Daoy (cell line): ENCODE measurements at regions not wholly inside any gene's neighbourhood (a gene's known extent, or its start where the extent isn't known, plus 50 kb on each side); places are given as distances from the start of the nearest gene placed in this dataset.

ENCODE experiments used
- DNase-seq: peaks from one replicate; pipeline ENCODE4 v3.0.0-alpha.2; 2015; ENCODE audit warnings: low read depth

DNA sequence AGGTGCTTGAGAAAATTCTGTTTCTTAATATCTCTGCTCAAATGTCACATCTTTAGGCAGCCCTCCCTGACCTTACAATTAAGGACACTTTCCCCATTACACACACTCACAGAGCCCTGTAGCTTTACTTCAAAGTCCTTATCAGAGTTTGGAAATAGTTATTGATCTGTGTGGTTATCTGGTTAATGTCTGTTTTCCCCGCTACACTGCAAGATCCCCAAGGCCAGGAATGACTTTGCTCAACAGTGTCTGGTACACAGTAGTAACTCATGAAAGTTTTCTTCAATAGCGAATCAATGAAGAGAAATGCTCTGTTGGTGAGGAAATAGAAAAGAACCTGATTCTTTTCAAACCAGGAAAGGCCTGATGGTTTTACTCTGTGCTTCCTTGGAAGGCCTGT, 554.4 kb downstream of the REEP3 start:
- no peak for DNase-seq

DNA sequence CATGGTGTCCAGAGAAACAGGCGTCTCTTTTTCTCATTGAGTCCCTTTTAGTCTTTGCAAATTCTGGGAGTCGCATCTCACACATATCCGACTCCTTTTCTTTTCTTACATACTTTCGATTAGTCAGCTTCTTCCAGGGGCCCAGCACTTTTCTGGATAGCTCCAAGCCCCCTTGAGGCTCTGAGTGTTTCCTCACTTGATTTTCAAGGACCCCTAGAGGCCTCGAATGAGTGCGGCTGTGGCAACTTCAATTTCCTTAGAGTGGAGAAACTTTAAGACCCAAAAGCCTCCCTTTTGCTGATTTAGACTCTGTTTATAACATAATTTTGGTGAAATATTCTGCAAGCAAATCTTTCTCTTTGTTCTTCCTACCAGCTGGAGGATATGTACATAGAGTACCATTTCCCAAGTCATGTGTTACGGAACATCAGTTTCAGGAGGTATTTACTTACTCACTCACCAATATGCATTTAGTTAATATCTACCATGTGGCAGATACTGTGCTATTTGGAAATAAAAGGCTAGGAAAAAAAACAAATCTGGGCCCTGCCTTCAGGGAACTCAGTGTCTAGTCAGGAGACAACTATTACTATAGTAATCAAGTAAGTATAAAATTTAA, 555.2 kb downstream of the REEP3 start:
- DNase-seq, result no peak

DNA sequence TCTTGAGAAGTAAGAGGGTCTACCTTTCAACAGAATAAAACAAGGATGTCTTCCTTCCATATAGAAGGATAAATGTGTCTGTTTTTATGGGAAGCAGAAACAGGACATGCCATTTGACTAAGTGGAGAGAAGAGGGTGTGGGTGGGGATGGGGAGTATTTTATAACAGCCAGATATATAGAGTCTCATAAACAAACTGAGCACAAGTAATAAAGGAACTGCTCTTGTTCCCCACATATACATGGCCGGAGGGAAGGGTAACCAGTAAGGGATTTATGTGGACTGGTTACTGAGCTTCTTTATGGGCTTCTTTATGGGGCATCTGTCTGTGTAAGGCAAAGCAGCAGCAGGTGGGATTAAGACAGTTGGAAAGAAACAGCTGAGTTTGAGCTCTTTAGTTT, 558.1 kb downstream of the REEP3 start:
- no peak for DNase-seq

DNA sequence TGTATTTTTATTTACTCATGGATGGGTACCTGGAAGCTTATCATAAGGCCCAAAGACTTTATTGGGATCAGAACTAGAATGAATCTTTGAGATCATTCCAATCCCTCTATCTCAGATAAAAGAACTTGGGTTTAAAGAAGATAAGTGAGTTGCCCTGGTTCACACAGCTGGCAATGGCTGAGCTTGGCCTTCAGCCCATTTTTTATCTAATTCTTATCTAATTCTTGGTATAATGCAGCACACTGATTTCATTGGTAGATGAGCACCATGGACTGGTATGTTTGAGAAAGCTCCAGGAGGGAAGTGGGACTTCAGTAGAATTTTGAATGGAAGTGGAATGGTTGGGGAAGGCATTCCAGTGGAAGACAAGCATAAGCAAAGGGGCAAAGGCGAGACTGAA, 558.9 kb downstream of the REEP3 start:
- DNase-seq, result no peak

DNA sequence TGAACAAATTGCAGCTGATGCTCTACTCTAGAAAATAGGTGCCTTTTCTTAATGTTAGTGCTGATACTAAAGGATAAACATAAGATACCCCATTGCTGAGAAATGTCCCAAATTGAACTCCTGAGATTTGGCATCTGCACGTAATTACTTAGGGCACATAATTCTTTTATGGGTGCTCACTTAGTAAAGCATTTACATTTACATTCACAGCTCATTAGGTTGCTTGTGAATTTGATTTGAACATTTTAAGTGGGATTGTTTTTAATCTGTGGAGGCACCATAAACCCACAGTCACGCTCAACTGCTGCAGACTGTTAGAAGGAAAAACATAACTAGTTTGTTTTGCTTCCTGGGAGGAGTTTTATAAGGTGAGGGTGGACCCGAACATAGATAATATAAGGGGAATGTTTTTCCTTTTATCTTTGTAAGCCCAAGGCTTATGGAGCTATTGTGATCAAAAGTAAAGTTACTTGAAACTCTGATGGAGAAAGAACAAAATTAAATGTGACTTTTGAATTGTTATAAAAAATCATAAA, 560.8 kb downstream of the REEP3 start:
- DNase-seq, result no peak

DNA sequence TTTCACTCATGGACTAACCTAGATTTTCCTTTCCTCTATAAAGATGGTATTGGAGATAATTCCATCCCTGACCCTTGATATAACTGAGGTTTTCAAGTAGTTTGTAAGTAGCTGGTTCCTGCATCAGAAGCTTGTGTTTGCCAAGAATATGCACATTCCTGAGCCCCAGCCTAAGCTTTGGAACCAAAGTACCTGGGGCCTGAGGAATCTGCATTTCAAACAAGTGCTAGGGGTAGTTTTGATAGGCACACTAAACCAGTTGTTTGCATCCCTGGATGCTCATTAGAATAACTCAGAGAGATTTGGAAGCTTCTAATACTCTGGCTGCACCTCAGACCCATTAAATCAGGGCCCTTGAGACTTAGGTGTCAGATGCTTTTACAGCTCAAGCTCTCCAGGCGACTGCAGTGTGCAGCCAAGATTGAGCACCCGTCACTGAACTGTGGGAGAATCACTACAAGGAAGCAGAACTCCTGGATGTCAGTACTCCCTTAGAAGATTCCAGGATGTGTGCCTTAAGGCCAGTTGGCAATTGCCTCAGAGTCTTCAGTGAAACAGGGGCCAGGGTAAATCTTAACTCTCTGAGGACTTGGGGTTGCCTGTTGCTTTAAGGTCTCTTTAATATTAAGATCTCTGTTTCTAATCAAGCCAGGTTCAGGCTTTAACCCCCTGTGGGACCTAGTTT, 565.0 kb downstream of the REEP3 start:
- no peak for DNase-seq

DNA sequence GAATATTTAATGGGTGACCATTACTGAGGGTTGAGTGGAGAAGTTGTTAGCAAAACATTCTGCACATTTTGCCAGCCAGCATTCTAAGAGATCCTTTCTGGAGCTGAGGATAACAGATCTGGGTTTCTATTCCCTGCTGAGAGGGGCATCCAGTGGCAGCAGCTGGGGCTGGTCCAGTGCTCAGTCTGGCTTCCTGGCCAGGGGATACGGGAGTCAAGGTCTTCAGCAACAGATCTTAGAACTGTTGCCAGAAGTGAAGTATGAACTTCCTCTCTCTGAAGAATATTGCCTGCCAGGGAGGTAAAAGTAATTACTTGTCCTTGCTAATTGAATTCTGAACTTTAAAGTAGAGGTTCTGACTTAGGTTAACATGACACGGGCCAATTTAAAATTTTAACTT, 568.4 kb downstream of the REEP3 start:
- no peak for DNase-seq

DNA sequence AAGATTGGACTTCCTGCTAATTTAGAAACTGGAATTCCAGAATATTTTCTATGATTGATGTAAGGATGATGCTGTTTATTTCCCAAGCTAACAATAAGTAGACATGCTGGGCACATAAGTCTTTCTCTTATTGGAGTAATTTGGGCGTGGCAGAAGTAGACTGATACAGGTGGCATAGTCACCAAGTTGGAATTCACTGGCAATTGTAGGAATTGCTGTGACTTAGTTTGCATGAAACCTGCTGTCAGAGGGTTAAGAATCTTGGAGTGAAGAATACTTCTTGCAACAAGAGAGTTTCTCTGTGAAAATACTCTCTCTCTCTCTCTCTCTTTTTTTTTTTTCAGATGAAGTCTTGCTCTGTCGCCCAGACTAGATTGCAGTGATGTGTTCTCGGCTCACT, 569.7 kb downstream of the REEP3 start:
- DNase-seq, result no peak

DNA sequence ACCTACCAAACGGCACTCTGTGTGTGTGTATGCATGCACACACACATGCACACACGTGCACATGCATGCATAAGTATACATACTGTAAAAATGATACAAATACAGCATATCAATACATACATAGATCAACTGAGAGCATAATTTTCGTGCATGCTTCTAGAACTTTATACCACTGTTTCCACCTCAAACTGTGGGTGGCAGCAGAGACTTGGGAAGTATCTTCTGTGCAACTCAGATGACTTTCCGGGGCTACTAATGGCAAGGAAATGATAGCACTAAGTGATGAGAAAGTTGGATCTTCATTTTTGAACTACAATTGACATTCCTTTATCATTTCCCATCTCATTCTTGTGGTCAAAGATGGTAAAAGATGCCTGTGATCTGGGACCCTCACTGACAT, 570.7 kb downstream of the REEP3 start:
- DNase-seq, result no peak

DNA sequence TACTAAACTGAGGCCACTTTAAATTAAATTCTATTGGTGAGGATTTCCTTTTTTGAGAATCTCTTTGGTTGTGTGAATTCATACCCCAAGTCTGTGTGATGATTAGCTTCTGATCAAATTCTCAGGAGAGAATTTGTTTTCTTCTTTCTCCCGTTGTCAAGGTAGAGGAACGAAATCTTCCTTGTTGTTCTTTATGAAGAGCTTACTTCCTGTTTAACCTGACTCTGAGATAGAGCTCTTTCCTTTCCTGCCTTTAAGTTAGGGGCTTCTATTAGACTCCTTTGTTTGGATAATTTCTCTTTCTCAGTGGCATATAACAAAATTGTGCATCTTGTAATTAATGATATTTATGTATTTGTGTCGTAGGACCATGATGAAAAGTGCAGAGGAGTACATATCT, 572.1 kb downstream of the REEP3 start:
- no peak for DNase-seq

DNA sequence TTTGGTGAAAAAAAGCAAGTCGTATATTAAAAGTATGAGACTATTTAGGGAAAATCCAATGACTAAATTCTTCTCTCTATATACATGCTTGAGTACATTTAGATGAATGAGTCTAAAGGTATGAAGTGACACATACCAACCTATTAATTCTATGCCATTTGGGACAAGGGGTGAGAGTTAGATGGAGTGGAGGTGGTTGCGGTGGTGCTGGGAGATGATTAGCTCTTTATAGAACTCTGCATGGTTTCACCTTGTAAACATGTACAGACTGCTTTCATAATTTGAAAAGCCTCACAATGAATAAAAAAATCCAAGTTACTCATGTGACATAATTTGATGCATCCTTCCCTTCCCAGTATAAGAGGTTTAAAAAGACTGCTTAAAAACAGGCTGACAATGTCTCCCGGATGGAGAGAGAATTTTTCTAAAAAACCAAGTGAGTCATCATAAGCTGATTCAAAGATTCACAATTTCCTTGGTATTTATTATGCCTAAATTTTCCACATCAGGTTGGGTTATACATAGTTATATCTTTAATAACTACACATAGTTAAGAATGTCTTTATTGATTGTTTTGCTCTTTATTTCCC, 572.8 kb downstream of the REEP3 start:
- DNase-seq, result no peak

DNA sequence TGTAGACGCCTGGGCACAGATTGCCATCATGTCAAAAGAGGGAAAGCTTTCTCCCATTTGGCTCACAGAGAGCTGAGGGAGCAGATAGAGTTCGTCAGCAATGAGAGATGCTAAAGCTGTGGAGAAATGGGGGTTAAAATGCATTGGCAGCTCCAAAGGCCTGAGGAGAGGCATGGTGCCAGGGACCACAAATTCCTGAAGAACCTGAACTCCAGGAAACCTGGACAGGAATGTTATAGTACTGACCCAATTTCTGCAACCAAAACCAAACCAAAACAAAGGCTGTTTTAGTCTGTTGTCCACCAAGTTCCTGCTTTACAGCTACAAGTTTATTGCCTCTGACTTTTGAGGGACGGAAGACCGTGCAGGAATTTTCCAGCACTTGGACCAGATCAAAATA, 575.7 kb downstream of the REEP3 start:
- DNase-seq, result no peak

DNA sequence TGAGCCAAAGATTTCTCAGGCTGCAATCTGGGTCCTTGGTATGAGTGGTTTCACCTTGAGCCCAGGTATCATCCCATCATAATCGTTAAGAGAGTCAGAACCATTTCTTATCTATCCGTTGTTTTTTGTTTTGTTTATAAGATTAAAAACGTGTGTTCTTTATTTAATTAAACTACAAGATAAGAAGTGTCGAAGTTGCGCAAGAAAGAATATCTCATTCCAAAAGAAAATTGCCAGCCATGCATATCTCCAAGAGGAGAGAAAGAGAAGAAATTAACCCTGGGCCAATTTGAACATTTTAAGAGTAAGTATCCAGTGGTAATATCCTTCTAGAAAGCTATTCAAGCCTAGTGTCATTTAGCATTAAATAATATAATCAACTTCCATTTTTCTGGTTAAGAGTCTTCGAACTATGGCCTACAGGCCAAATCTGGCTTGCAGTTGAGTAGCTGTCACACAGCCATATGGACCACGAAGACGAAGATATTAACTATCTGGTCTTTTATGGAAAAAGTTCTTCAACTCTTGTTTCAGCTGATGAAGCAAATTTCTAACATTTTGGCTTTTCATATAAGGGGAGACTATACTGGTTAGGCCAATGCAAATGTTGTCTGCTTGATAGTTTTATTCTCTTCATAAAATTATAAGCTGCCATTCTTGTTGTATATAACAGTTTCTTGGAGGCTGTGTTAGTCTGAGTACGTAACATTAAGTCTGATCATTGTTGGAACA, 576.4 kb downstream of the REEP3 start:
- DNase-seq, result no peak

DNA sequence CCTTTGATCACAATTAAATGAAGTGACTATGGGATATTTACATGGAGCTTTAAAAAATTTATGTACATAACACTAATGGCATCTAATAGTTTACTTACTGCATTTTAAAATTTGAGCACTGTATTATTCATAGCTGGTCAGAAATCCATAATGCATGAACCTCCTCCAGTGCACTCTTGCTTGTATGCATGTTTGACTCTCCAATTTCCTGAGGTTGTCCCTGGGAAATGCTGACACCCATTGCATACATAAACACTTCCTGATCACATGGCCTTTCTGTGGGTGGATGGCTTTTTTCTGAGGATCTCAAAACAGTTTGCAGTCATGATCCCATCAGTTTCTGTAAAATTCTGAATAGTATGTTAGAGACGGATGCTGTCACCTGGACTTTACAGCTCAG, 577.8 kb downstream of the REEP3 start:
- no peak for DNase-seq

DNA sequence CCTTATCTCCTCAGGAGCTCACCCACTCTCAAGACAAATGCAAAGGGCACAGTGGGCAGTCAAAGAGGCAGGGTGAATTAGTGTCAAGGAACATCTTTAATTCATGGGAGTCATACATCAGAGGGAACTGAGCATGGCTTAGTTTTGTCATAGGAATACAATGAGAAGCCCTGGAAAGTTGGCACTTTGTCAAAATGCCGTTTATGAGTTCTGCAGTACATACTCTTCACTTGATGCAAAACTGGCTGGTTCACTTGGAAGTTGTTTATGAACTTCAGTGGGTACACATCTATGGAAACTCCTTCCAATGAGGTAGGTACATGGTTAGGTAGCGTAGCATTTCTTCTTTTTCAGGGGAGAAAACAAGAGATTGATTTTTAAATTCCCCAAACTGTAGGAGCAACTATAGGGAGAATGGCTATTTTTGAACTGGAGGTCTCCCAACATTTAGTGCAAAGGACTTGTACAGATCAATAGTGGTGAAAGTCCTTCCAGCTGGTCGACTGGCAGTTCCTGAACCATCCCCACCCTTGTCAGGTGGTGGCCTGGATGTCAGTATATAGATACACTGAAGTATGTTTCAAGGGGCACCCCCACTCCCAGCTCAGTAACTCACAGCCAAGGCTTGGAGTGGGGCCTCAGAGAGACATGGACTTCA, 580.5 kb downstream of the REEP3 start:
- DNase-seq, result no peak

DNA sequence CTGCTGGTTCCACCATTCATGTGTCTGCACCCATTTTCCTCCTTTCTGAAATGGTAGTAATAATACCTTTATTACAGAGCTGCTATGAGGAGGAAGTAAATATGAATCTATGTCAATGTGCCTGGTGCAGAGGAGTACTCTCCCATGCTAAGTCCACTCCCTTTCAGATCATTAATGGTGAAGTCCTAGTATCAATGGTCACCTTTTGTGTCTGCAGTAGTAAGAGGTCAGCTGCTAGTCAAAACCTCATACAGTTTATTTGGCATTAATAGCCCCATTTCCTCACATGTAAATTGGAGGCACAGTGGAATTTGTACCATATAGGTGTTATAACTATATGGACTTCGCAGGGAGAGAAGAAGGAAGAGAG, 581.0 kb downstream of the REEP3 start:
- DNase-seq, result no peak

DNA sequence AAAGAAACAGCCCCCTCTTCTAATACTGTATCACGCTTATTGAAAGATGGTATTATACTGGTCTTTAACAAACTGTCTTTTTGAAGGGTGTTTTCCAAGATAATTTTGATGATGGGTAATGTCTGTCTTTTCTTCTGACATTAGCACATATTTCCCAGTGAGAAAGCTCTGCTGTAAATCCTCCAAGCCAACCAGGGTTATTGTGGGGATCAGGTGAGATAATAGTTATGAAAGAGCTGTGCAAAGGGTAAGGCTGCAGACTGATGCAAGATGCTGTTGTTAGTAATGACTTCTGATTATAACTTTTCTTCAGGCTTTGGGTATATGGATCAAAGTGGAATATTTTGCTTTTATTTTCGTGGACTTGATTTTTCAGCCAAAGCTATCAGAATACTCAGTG, 581.7 kb downstream of the REEP3 start:
- no peak for DNase-seq

DNA sequence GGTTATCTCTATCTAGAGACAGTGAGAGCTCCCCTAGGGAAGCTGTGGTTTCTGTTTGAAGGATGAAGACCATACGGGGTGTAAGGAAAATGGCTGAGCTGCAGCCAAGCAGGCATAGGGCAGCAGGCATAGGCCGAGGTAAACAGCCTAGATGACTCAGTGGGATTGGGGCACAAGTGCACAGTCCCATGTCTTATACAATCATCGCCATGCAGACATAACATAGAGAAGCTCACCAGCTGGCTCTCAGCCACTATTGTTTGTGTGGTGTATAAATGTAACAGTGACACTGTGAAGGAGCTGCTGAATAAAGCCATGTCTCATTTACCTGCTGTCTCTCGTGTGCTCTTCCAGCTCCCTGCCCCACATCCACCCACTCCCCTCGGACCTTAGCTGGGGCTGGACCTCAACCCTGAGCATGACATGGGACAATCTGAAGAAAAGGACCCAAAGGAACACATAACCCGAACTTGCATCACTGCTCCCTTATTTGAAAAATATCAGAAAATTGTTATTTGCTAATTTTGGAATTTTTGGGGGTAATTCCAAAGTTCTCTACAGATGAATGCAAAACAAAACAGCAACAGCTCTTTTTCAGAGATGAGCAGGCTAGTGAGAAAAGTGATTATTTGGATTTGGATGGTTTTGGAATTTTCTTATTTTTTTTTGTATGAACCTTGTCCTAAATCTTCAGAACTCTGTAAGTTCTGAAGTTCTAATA, 582.7 kb downstream of the REEP3 start:
- no peak for DNase-seq

DNA sequence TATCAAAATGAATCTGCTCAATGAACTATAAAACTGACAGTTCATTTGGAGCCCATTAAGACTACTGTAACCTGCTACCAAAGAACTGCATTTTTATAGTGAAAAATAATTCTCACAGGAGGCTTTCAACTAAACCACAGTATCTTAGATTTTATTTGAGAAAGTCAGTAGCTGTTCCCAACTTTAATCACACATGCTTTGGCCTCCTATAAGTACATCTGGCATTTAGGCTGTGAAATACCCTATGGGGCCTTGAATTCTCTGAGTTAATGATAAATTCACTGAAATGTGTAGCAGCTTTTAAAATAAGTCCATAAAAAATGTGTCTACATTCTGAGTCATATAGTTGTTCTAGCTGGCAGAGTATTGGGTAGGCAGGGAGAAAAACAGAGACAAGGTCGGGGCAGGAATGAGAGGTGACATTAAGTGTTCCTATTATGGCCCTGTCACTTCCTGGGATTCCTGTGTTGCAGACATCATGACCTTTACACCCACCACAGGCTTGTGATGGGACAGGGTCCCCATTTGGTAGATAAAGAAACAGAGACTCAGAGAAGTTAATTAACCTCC, 588.8 kb downstream of the REEP3 start:
- DNase-seq, result no peak

DNA sequence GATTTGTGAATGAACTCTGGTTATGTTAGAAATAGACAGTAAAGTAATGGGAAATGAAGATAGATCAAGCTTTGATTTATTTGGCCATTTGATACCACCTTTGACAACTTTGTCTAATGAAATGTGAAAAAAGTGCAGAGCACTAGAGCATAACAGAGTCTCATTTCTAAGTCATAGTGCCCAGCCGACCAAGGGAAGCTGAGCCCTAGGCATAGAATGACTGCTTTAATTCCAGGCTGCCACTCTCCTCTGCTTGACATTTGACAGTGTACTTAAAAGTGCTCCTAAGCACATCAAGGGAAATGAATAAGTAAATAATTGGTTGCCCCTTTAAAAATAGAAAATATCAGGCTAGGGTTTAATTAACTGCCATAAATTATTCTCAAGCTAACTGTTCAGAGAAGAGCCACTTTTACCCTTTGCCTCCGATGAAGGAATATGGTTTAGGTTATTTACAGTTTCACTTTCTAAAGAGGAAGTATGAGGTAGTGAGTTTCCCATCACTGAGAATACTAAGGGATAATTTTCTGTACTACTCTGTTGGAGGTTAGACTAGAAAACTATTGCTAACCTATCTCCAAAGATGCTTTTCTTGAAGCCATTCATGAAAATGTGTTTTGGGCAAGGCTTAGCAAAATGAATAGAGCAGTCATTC, 591.6 kb downstream of the REEP3 start:
- DNase-seq, result no peak

DNA sequence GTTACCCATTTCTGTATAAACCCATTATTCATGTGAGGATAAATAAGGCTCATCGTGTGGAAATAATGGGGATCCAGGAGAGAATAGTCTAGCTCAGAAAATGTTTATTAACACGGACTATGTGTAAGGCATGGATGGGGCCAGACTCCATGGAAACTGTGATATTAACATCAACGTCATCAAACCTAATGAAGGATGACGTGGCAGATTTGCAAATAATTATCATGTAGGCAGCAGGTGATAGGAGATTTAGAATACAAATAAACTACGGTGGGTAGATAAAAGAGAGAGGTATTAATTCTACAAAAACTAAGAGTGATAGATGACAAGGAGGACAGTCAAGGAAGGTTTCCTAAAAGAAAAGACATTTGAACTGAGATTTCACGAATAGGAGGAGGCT, 592.2 kb downstream of the REEP3 start:
- no peak for DNase-seq
